GM04503 (cell line): ENCODE measurements at regions not wholly inside any gene's neighbourhood (a gene's known extent, or its start where the extent isn't known, plus 50 kb on each side); places are given as distances from the start of the nearest gene placed in this dataset.
"Not testable (repeated sequence)": the region's sequence is repeated elsewhere in the genome, so short reads cannot be mapped to it uniquely, and the experiment has no call there.

Source experiments
- DNase-seq: peaks from one replicate; pipeline ENCODE4 v3.0.0-alpha.2; 2012; ENCODE audit warnings: low read depth

DNA sequence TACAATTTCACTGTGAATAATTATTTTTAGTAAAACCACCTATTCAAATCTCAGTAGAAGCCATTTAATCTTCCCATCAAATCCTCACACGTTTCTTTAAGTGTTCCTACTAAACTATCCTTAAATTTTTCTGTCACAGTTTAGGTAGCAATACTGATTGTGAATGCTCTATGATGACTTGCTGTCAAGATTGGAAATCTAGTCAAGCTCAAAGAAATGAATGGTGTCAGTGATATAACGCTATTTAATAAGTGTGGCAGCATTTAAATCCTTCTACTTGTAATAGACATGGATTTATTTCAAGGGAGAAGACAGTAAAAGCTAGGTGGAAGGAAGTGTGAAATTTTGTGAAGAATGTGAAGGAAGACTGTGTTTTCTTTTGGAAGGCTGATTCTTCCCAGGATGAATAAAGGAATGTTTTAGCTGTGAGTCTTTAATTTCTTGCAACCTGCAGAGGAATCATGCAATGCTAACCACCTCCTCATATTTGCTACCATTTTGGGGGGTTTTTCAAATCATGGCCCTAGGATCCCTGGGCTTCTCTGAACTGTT, 936.7 kb upstream of the NEGR1 start:
- DNase-seq, result no peak

DNA sequence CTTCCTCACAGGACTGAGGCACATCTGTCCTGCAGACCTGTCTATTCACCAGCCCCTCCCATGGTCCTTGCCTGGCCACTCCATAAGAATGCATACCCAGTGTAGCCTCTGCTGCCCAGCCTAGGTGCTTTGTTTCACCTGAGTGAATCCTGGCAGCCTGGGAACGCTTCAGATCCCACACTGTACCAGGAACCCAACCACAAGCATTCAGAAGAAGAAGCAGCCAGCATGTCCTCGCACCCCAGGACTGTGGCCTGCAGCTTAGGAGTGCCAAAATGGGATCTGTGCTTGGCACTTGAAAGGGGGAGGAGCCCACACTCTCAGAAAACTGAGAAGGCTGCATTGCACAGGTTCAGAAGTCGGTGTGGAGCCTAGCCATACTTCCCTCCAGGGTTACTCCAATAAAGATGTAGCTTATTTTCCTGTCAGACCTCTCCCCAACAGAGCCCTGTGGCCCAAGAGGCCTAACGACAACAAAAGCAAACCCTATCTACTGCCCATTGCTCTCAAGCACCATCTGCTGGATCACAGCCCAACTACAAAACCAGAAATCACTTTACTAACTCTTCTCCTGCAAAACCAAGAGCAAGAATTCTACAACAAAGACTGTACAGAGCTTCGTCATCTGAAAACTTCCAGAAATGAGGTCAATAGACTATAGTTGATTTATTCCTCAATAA, 923.1 kb upstream of the NEGR1 start:
- no peak for DNase-seq

DNA sequence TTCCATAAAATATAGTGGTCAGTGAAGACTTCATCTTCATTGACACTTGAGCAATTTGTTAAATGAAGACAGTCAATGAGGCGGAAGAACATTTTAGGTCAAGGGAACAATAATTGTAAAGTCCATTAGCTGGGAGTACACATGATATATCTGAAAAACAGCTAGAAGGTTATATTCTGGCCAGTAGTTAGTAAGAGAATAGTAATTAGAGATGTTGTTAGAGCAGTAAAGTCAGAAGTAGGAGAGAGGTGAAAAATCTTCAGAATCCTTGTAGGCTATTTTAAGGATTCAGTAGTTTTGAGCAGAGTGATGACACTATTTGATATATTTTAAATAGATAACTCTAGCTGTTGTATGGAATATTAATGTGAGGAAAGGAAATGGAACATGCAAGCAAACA, 915.6 kb upstream of the NEGR1 start:
- no peak for DNase-seq

- no peak for DNase-seq
These were observed 912.6 kb upstream of the NEGR1 start for GRCh38 chr1:73194965-73195364.

DNA sequence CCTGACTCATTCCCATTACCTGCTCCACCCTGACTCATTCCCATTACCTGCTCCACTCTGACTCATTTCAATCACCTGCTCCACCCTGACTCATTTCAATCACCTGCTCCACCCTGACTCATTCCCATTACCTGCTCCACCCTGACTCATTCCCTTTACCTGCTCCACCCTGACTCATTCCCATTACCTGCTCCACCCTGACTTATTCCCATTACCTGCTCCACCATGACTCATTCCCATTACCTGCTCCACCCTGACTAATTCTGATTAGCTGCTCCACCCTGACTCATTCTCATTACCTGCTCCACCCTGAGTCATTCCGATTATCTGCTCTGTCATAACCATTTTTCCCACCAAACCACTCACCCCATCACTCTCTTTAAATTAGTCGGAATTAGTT, 901.2 kb upstream of the NEGR1 start:
- DNase-seq, result not testable (repeated sequence)

DNA sequence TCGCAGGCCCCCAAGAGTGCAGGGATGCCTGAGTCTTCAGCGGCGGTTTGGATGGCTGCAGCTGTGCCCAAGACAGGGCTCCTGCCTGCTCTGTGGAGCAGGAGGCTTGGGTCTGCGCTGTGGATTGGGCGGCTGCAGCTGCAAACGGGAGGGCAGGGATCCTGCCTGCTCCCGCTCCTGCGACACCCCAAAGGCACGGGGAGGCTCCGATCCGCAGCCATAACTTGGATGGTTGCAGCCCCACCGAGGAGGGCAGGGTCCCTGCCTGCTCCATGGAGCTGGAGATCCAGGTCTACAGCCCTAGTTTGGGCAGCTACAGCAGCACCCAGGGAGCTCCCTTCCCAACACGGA, 898.8 kb upstream of the NEGR1 start:
- no peak for DNase-seq

- no peak for DNase-seq
These were observed 898.3 kb upstream of the NEGR1 start for GRCh38 chr1:73180397-73181189.

GRCh38 chr1:73176902-73177301, 894.6 kb upstream of the NEGR1 start:
- DNase-seq, result no peak

GRCh38 chr1:73167009-73167657, 884.8 kb upstream of the NEGR1 start:
- DNase-seq, result no peak

DNA sequence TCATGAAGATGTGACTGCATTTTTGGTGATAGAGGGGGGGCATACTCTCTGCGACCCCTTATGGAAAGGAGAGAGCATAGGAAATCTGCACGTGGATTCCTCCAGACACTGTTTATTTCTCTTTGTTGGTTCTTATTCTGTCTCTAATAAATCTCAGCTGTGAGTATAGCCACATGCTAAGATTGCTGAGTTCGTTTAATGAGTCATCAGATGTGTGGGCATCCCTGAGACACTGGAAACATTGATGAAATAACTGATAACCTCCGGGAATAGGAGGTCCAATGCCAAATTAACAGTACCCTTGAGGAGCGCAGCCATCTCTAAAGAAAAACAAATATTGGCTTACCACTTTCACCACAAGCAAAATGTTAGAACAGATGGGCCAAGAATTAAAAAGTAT, 880.2 kb upstream of the NEGR1 start:
- DNase-seq, result no peak

DNA sequence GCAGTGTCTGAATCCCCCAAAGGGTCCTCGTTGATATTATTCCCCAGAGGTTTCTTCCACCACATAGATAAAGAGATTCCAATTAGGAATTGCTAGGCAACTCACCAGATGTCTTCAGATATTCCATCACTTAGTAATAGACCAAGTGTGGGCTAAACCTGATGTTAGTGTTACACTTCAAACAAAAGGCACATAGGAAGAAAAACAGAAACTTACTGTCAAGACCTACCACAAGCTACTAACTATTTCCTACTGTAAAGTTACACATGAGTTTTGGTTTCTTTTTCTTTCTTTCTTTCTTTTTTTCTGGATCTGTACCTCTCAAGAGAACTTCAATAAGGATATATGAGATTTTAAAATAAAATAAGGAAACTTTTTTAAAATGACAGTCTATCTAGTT, 879.1 kb upstream of the NEGR1 start:
- DNase-seq, result no peak

DNA sequence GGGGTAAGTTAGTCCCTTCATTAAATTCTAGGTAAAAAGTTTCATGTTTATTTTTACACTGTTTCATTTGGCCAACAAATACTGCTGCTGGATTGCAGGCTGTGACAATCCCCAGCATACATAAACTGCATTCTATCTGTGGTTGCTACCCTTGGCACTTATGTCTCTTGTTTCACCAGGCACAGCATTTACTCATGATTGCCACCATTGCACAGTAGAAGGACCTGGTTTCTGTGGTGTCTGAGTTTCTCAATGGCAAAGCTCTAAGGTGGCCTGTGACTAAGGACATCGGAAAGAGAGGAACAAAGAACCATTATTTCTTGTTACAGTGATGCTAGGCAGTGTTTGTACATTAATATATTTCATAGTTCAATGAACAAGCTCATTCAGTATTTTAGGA, 878.4 kb upstream of the NEGR1 start:
- DNase-seq, result no peak

- no peak for DNase-seq
These were observed 862.0 kb upstream of the NEGR1 start for GRCh38 chr1:73144311-73144710.

- no peak for DNase-seq
These were observed 854.6 kb upstream of the NEGR1 start for GRCh38 chr1:73136975-73137374.

GRCh38 chr1:73106931-73107330, 824.6 kb upstream of the NEGR1 start:
- no peak for DNase-seq

DNA sequence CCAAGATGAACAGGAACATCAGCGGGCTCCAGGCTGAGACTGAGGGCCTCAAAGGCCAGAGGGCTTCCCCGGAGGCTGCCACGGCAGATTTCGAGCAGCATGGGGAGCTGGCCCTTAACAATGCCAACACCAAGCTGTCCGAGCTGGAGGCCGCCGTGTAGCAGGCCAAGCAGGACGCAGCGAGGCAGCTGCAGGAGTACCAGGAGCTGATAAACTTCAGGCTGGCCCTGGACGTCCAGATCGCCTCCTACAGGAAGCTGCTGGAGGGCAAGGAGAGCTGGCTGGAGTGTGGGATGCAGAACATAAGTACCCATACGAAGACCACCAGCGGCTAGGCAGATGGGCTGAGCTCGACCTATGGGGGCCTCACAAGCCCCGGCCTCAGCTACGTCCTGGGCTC, 823.4 kb upstream of the NEGR1 start:
- no peak for DNase-seq

GRCh38 chr1:73104749-73105148, 822.4 kb upstream of the NEGR1 start:
- no peak for DNase-seq

DNA sequence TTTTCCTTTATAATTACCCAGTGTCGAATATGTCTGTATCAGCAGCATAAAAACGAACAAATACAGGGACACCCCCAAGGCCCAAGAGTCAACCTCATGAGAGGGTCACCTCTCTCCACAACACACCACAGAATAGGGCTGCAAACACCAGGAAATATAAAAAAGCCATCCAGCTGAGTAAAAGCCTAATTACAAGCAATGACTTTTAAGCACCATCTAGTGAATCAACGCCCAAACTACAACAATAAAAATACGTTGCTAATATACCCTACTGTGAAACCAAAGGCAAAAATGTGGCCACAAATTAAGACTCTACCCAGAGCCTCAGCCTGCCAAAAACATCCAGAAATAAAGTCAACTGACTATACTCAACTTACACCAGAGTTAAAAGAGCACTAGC, 817.9 kb upstream of the NEGR1 start:
- DNase-seq, result no peak

DNA sequence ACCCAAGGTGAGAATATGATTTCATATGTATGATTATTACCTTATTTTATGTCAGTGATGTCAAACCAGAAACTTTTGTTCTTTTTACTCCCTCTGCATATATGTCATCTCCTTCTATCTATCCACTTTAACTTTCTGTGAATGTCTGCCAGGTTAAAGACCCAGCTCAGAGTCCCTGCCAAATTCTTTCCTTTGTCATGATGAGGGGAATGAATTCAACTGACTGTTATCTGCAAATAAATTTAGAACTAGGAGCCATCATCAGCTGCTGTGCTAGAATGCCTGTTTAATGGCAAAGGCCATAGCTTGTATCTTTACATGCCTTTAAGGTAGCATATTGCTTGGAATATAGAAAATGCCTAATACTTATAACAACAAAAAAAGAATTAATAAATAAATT, 815.6 kb upstream of the NEGR1 start:
- no peak for DNase-seq

DNA sequence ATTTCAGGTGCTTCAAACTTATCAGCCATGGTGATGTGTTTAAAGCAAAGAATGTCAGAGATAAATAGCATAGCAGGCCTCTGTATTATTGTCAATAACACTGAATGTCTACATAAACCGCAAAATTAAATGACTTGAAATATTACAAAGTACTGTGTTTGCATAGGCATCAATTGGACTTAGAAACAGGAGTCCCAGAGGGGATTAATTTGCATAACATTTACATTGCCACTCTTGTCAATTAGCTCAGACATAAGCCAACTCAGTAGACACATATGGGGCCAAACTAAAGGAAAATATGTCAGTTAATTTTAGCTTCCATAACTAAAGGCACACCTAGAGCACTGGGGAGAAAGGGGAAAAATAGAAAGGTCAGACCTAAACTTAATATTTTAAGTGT, 814.5 kb upstream of the NEGR1 start:
- DNase-seq, result no peak

DNA sequence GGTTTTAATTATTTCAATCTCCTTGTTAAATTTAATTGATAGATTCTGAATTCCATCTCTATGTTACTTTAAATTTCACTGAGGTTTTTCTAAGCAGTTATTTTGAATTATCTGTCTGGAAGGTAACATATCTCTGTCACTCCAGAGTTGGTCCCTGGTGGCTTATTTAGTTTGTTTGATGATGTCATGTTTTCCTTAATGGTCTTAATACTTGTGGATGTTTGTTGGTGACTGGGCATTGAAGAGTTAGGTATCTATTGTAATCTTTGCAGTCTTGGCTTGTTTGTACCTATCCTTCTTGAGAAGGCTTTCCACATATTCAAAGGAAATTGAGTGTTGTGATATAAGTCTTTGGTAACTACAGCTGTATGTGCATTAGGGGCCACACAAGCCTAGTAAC, 810.0 kb upstream of the NEGR1 start:
- DNase-seq, result no peak

GRCh38 chr1:73066866-73067265, 784.5 kb upstream of the NEGR1 start:
- no peak for DNase-seq
